Hepatocyte (in vitro differentiated cells): ENCODE measurements at regions not wholly inside any gene's neighbourhood (a gene's known extent, or its start where the extent isn't known, plus 50 kb on each side); places are given as distances from the start of the nearest gene placed in this dataset.

Experiments
- CTCF ChIP-seq: fragments of 200-600 bp; sonication (generic); IDR thresholded peaks from 2 replicates; pipeline ENCODE4 v1.5.1; 2016; ENCODE audit warnings: antibody characterized with exemption, mild to moderate bottlenecking; ENCODE audit not compliant: poor library complexity
- EZH2 ChIP-seq: fragments of 200-600 bp; sonication (generic); IDR thresholded peaks from 2 replicates; pipeline ENCODE4 v1.6.1; 2016; ENCODE audit warnings: antibody characterized with exemption, mild to moderate bottlenecking, borderline replicate concordance

GRCh38 chr10:20630092-20630643, 266.9 kb downstream of the NEBL start:
- TF ChIP-seq CTCF (no peak), EZH2 (no peak)
